NT2/D1 (cell line): ENCODE measurements at regions not wholly inside any gene's neighbourhood (a gene's known extent, or its start where the extent isn't known, plus 50 kb on each side); places are given as distances from the start of the nearest gene placed in this dataset.

Experiments
- SUZ12 ChIP-seq: IDR thresholded peaks from 2 replicates; pipeline ENCODE4 v1.6.1; 2011; ENCODE audit not compliant: insufficient read length, insufficient read depth; ENCODE audit errors: extremely low read depth
- YY1 ChIP-seq: IDR thresholded peaks from 2 replicates; pipeline ENCODE4 v1.6.1; 2011; ENCODE audit not compliant: insufficient read length, insufficient read depth
- ZNF274 ChIP-seq: IDR thresholded peaks from 2 replicates; pipeline ENCODE4 v1.6.1; 2011; ENCODE audit warnings: mild to moderate bottlenecking, low read depth, low read length

DNA sequence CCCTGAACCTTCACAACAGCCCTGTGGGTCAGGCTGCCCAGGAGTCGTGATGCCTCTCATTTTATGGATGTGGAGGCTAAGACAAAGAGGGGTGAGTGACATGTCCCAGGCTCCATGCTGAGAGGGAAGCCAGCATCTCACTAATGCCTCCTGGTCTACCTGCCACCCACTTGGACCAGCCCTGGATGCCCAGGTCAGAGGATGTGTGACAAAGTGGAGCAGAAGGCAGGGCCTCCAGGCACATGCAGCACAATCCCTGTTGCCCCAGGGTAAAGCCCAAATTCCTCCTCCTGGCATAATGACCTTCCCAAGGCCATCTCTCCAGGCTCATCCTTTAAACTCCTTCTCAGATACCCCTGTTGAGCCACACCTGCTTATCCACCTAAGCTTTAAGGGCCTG lies 51.4 kb upstream of the XPA start:
- TF ChIP-seq YY1 (no peak), ZNF274 (no peak), SUZ12 (no peak)
